H1 (cell line): ENCODE measurements at regions not wholly inside any gene's neighbourhood (a gene's known extent, or its start where the extent isn't known, plus 50 kb on each side); places are given as distances from the start of the nearest gene placed in this dataset.

Experiments
- CTCF ChIA-PET: fragments of 300-600 bp; sonication (Branson Sonifier 250); formaldehyde crosslinking; loops from one replicate; lab custom pipeline; 2021; ENCODE audit not compliant: partially characterized antibody; lab: Charles Lee
- POLR2A ChIA-PET: fragments of 300-600 bp; sonication (Branson Sonifier 250); formaldehyde crosslinking; loops from one replicate; lab custom pipeline; 2021; ENCODE audit warnings: inconsistent platforms; ENCODE audit not compliant: partially characterized antibody; lab: Charles Lee
- DNase-seq, 2 experiments: peaks; one replicate each; pipeline versions ENCODE4 v3.0.0 to v3.0.0-alpha.2; 2010 to 2022; ENCODE audit warnings: low spot score in 2 of 2, low read depth in 1 of 2, mixed read lengths in 1 of 2
- FAIRE-seq: peaks from 2 replicates; lab custom pipeline; 2011; peaks lifted over from hg19 to GRCh38; lab: Jason Lieb, UNC
- H2AFZ ChIP-seq: 2 replicates; pipeline ENCODE4 v1.8.1; 2012; ENCODE audit warnings: low read length, inconsistent platforms
- H2AK5ac ChIP-seq: 2 replicates; pipeline ENCODE4 v1.6.1; 2013; ENCODE audit warnings: low read depth, low read length
- H2BK120ac ChIP-seq: replicated peaks from 2 replicates; pipeline ENCODE3; 2013; ENCODE audit warnings: low read depth, low read length, inconsistent platforms
- H2BK12ac ChIP-seq: 2 replicates; pipeline ENCODE4 v1.6.1; 2013; ENCODE audit warnings: low read depth, low read length
- H2BK15ac ChIP-seq: 2 replicates; pipeline ENCODE4 v1.6.1; 2013; ENCODE audit warnings: low read length
- H2BK20ac ChIP-seq: 2 replicates; pipeline ENCODE4 v1.6.1; 2013; ENCODE audit warnings: low read length
- H2BK5ac ChIP-seq: 2 replicates; pipeline ENCODE4 v1.6.1; 2013; ENCODE audit warnings: low read depth, low read length
- H3K14ac ChIP-seq: 2 replicates; pipeline ENCODE4 v1.6.1; 2013; ENCODE audit warnings: inconsistent platforms; ENCODE audit not compliant: insufficient read length
- H3K18ac ChIP-seq: 2 replicates; pipeline ENCODE4 v1.6.1; 2013; ENCODE audit warnings: low read length; ENCODE audit errors: extremely low read depth
- H3K23ac ChIP-seq: 2 replicates; pipeline ENCODE4 v1.6.1; 2013; ENCODE audit warnings: inconsistent platforms; ENCODE audit not compliant: insufficient read length
- H3K23me2 ChIP-seq: 2 replicates; pipeline ENCODE4 v1.6.1; 2013; ENCODE audit warnings: low read depth, low read length
- H3K27ac ChIP-seq: 2 replicates; pipeline ENCODE4 v1.6.1; 2011; ENCODE audit warnings: low read depth, low read length, inconsistent platforms
- H3K27me3 ChIP-seq, 4 experiments: replicated peaks in 1 of 4; 1 replicate in 1 of 4; 2 replicates in 3 of 4; pipeline versions ENCODE4 v1.6.1 to v1.8.1; 2011 to 2013; ENCODE audit warnings: low read length in 3 of 4, mild to moderate bottlenecking in 3 of 4, inconsistent platforms in 2 of 4, mixed read lengths in 2 of 4, moderate library complexity in 1 of 4; ENCODE audit not compliant: control insufficient read depth in 3 of 4, insufficient read depth in 3 of 4; ENCODE audit errors: extremely low read depth in 1 of 4
- H3K36me3 ChIP-seq, 4 experiments: 2 replicates each; pipeline versions ENCODE4 v1.6.1 to v1.8.1; 2011 to 2013; ENCODE audit warnings: mild to moderate bottlenecking in 4 of 4, low read length in 3 of 4, moderate library complexity in 2 of 4, control low read depth in 1 of 4, inconsistent platforms in 1 of 4; ENCODE audit not compliant: insufficient read depth in 4 of 4, control insufficient read depth in 2 of 4
- H3K4ac ChIP-seq: replicated peaks from 2 replicates; pipeline ENCODE3; 2013; ENCODE audit warnings: low read length, low read depth, mixed read lengths, inconsistent platforms; ENCODE audit not compliant: insufficient read length
- H3K4me1 ChIP-seq, 4 experiments: replicated peaks in 1 of 4; 1 replicate in 1 of 4; 2 replicates in 3 of 4; pipeline versions ENCODE4 v1.6.1 to v1.8.1; 2011 to 2013; ENCODE audit warnings: low read length in 3 of 4, inconsistent platforms in 2 of 4, mixed read lengths in 1 of 4; ENCODE audit not compliant: insufficient read depth in 4 of 4, control insufficient read depth in 3 of 4
- H3K4me2 ChIP-seq, 2 experiments: 2 replicates each; pipeline versions ENCODE4 v1.6.1 to v1.8.1; 2011 to 2013; ENCODE audit warnings: low read depth in 2 of 2, low read length in 2 of 2, control low read depth in 1 of 2, inconsistent platforms in 1 of 2, mild to moderate bottlenecking in 1 of 2; ENCODE audit not compliant: insufficient read depth in 1 of 2
- H3K4me3 ChIP-seq, 4 experiments: fragments of 200-600, 300-600 bp in 1 of 4; sonication (generic), shearing (Covaris generic), sonication (Bioruptor Twin) in 1 of 4; 2 replicates each; pipeline versions ENCODE4 v1.5.1 to v1.8.1; 2011 to 2016; ENCODE audit warnings: low read length in 4 of 4, low read depth in 3 of 4, control low read depth in 2 of 4, inconsistent platforms in 2 of 4, mild to moderate bottlenecking in 2 of 4, mixed read lengths in 1 of 4, moderate library complexity in 1 of 4; ENCODE audit not compliant: insufficient read depth in 2 of 4; ENCODE audit errors: extremely low read depth in 1 of 4
- H3K56ac ChIP-seq: replicated peaks from 2 replicates; pipeline ENCODE3; 2013; ENCODE audit warnings: low read depth, mild to moderate bottlenecking, mixed read lengths, low read length, inconsistent platforms; ENCODE audit not compliant: insufficient read length
- H3K79me1 ChIP-seq: 2 replicates; pipeline ENCODE4 v1.6.1; 2013; ENCODE audit warnings: low read depth, low read length, control low read depth
- H3K79me2 ChIP-seq, 2 experiments: 2 replicates each; pipeline versions ENCODE4 v1.6.1 to v1.8.1; 2012 to 2013; ENCODE audit warnings: low read length in 2 of 2, mild to moderate bottlenecking in 2 of 2, inconsistent platforms in 1 of 2; ENCODE audit not compliant: insufficient read depth in 2 of 2, control insufficient read depth in 1 of 2
- H3K9ac ChIP-seq, 4 experiments: replicated peaks in 1 of 4; 1 replicate in 1 of 4; 2 replicates in 3 of 4; pipeline versions ENCODE4 v1.6.1 to v1.8.1; 2011 to 2013; ENCODE audit warnings: low read depth in 3 of 4, low read length in 3 of 4, control low read depth in 2 of 4, mild to moderate bottlenecking in 2 of 4, moderate library complexity in 2 of 4, inconsistent platforms in 1 of 4; ENCODE audit errors: extremely low read depth in 1 of 4
- H3K9me3 ChIP-seq, 2 experiments: 2 replicates each; pipeline versions ENCODE4 v1.6.1 to v1.8.1; 2012 to 2013; ENCODE audit warnings: mild to moderate bottlenecking in 2 of 2, moderate library complexity in 2 of 2, control low read depth in 1 of 2, inconsistent platforms in 1 of 2, low read depth in 1 of 2, low read length in 1 of 2, mixed read lengths in 1 of 2; ENCODE audit not compliant: insufficient read depth in 2 of 2
- H4K20me1 ChIP-seq, 2 experiments: replicated peaks in 1 of 2; 2 replicates each; pipeline versions ENCODE3 to v1.8.1; 2011 to 2013; ENCODE audit warnings: inconsistent platforms in 2 of 2, low read length in 2 of 2, mild to moderate bottlenecking in 1 of 2; ENCODE audit not compliant: insufficient read depth in 2 of 2, control insufficient read depth in 1 of 2
- H4K5ac ChIP-seq: 2 replicates; pipeline ENCODE4 v1.6.1; 2013; ENCODE audit warnings: low read length, low read depth, mixed read lengths, inconsistent platforms; ENCODE audit not compliant: insufficient read length
- H4K8ac ChIP-seq: 2 replicates; pipeline ENCODE4 v1.8.0; 2013; ENCODE audit warnings: mild to moderate bottlenecking, moderate library complexity, low read length, inconsistent platforms; ENCODE audit not compliant: insufficient read depth; ENCODE audit errors: extremely low read depth
- H4K91ac ChIP-seq: replicated peaks from 2 replicates; pipeline ENCODE3; 2013; ENCODE audit warnings: low read length, mixed read lengths, inconsistent platforms; ENCODE audit not compliant: insufficient read length
- BACH1 ChIP-seq: IDR thresholded peaks from 2 replicates; pipeline ENCODE4 v1.6.1; 2012; ENCODE audit warnings: low read length, improper control_type of control experiment
- CBX5 ChIP-seq: fragments of 300-800, 300-1000 bp; sonication (generic); IDR thresholded peaks from 2 replicates; pipeline ENCODE4 v1.7.1; 2016; ENCODE audit warnings: antibody characterized with exemption, low read length, low read depth
- CEBPB ChIP-seq: IDR thresholded peaks from 2 replicates; pipeline ENCODE4 v1.6.1; 2012; ENCODE audit warnings: low read depth, low read length
- HDAC2 ChIP-seq, 2 experiments: fragments of 300-600 bp in 1 of 2; sonication (generic) in 1 of 2; IDR thresholded peaks; 2 replicates each; pipeline ENCODE4 v1.6.1; 2011 to 2012; ENCODE audit warnings: low read depth in 2 of 2, low read length in 2 of 2, mild to moderate bottlenecking in 2 of 2, moderate library complexity in 2 of 2, borderline replicate concordance in 1 of 2, inconsistent platforms in 1 of 2
- KDM5A ChIP-seq: fragments of 200-600 bp; IDR thresholded peaks from 2 replicates; pipeline ENCODE4 v1.7.1; 2012; ENCODE audit warnings: mild to moderate bottlenecking, low read length, inconsistent platforms, mixed read lengths
- POU5F1 ChIP-seq: IDR thresholded peaks from 2 replicates; pipeline ENCODE4 v1.6.1; 2011; ENCODE audit warnings: low read depth, mild to moderate bottlenecking, low read length, moderate library complexity
- RBBP5 ChIP-seq: IDR thresholded peaks from 2 replicates; pipeline ENCODE4 v1.7.1; 2012; ENCODE audit warnings: low read depth, mild to moderate bottlenecking, inconsistent platforms, low read length, moderate library complexity, borderline replicate concordance
- SAP30 ChIP-seq: fragments of 300-600 bp; sonication (generic); IDR thresholded peaks from 2 replicates; pipeline ENCODE4 v1.7.1; 2012; ENCODE audit warnings: low read length, moderate library complexity, mild to moderate bottlenecking, inconsistent platforms; ENCODE audit not compliant: insufficient read depth, insufficient replicate concordance
- SP1 ChIP-seq: IDR thresholded peaks from 2 replicates; pipeline ENCODE4 v1.6.1; 2011; ENCODE audit warnings: low read depth, low read length
- SP2 ChIP-seq: IDR thresholded peaks from 2 replicates; pipeline ENCODE4 v1.6.1; 2012; ENCODE audit warnings: mild to moderate bottlenecking, low read length, inconsistent platforms
- SP4 ChIP-seq: IDR thresholded peaks from 2 replicates; pipeline ENCODE4 v1.6.1; 2012; ENCODE audit warnings: low read length, inconsistent platforms
- TEAD4 ChIP-seq: IDR thresholded peaks from 2 replicates; pipeline ENCODE4 v1.6.1; 2012; ENCODE audit warnings: low read depth, low read length, inconsistent platforms, mixed read lengths
- WGBS, 2 experiments: shearing (Covaris generic) in 1 of 2; methylation state at CpG; one replicate each; pipeline versions ENCODE4 v1.1.6 to v1.1.7; 2013 to 2015; ENCODE audit warnings: low lambda C conversion rate in 2 of 2, mixed read lengths in 2 of 2, inconsistent platforms in 1 of 2, low coverage in 1 of 2, missing lambda C conversion rate in 1 of 2; ENCODE audit not compliant: insufficient replicate concordance in 2 of 2, insufficient coverage in 1 of 2, insufficient read length in 1 of 2; ENCODE audit errors: extremely low coverage in 1 of 2, missing lambda C conversion rate in 1 of 2; 5-methylcytosine and 5-hydroxymethylcytosine counted together

DNA sequence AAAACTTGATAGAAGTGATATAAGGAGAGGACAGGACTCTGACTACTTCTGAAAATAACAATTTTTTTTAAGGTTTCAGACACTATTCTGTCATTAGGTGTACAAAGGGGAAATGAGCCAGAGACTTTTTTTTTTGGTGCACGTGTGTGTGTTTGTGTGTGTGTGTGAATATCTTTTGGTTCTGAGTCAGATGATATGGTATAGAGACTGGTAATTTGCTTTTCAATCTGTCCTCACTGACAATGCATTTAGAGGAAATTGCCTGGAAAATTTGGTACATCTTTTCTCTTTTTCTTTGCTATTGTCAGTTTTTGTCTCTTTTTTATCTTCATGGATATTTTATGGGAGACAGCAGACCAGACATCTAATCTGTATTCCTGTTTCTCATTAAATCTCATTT is 59.3 kb downstream of the DDIT4L start:
- no peaks in the 10 kb centered on the region for H3K36me3 ChIP-seq
- H2BK20ac ChIP-seq = no peak overlapping the region
- H3K27me3 ChIP-seq = peaks cover 0 to 1% (median 0%) of the 10 kb centered on the region in 4 experiments; a peak in 1 of 7 replicates
- no peak overlapping the region for H2AFZ ChIP-seq
- no peak overlapping the region for H3K27ac ChIP-seq
- no peak overlapping the region for H2AK5ac ChIP-seq
- DNase-seq (no peak), FAIRE-seq (no peak)
- no peak overlapping the region for H2BK12ac ChIP-seq
- no peaks in the 10 kb centered on the region; a peak in 1 of 4 replicates for H3K9me3 ChIP-seq
- H4K8ac ChIP-seq = no peak overlapping the region
- no peak overlapping the region for H2BK15ac ChIP-seq
- no peak overlapping the region for H2BK120ac ChIP-seq
- TF ChIP-seq RBBP5 (no peak), CBX5 (no peak), CEBPB (no peak), TEAD4 (no peak), HDAC2 (IDR thresholded peaks at IDR 0.05; ENCODE audit: borderline replicate concordance in 1 of 2, low read depth in 2 of 2, low read length in 2 of 2) (no peak), KDM5A (no peak), BACH1 (no peak), SP2 (no peak), SP1 (no peak), SP4 (no peak), SAP30 (no peak), POU5F1 (no peak)
- H3K4me1 ChIP-seq = no peaks in the 10 kb centered on the region
- POLR2A ChIA-PET = no interaction called here
- H3K79me2 ChIP-seq = no peaks in the 10 kb centered on the region
- H3K79me1 ChIP-seq = no peaks in the 10 kb centered on the region
- no peak overlapping the region for H3K14ac ChIP-seq
- no peak overlapping the region for H3K18ac ChIP-seq
- H4K20me1 ChIP-seq = no peaks in the 10 kb centered on the region
- no peak overlapping the region for H3K4me3 ChIP-seq
- CTCF ChIA-PET = no interaction called here
- H4K5ac ChIP-seq = no peak overlapping the region
- H3K56ac ChIP-seq = no peak overlapping the region
- 83% methylated on average over 1 of the region's 1 CpG; no CpG with 5 or more reads in 1 of the 2 experiments for WGBS, 2 experiments
- H2BK5ac ChIP-seq = no peak overlapping the region
- no peak overlapping the region for H3K4ac ChIP-seq
- H3K9ac ChIP-seq = no peak overlapping the region
- H4K91ac ChIP-seq = no peak overlapping the region
- no peak overlapping the region for H3K23ac ChIP-seq
- H3K4me2 ChIP-seq = no peak overlapping the region
- H3K23me2 ChIP-seq = no peaks in the 10 kb centered on the region
